NCI-H524 (cell line): ENCODE measurements at regions not wholly inside any gene's neighbourhood (a gene's known extent, or its start where the extent isn't known, plus 50 kb on each side); places are given as distances from the start of the nearest gene placed in this dataset.
"Not testable (repeated sequence)": the region's sequence is repeated elsewhere in the genome, so short reads cannot be mapped to it uniquely, and the experiment has no call there.

ENCODE experiments used
- DNase-seq, 2 experiments: peaks; one replicate each; lab custom pipeline; 2025; lab: John Stamatoyannopoulos, UW

GRCh38 chr1:149157409-149157808, 54.1 kb upstream of the NBPF9 start:
- DNase-seq: not testable (repeated sequence)

DNA sequence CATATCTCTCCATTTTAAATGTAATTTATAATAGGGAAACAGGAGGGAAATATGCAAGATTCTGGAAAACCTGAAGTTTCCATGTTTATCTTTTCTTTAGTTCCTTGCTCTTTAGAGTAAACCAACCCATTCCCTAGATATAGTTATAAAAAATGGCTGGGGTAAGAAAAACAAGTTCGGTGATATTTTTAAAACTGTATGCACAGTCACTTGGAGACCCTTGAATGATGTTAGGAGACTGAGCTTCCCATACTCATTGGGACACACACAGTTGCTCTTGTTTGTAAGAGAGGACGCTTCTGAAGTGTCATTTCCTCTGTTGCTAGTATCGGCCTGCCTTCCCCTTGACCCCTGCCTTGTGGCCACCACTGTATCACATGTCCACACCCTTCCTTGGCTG, 55.0 kb upstream of the NBPF9 start:
- not testable (repeated sequence) for DNase-seq

DNA sequence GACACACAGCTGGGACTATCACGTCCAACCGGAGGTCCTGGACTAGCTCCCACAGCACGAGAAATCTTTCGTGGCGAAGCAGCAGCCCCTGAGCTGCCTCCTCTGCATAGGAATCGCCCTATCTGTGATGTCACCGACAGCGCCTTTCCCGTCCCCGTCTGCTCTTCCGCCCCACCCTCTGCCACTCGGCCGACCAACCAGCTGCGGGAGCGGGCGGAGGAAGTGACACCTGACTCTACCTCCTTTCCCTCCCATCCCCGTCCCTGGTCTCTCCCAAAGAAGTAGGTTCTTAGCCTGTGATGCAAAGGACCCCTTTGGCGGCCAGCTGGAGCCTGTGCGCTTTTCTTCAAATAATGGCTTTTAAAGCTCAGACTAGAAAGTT, 59.7 kb upstream of the NBPF9 start:
- DNase-seq: not testable (repeated sequence)

GRCh38 chr1:149174765-149175164, 71.4 kb upstream of the NBPF9 start:
- not testable (repeated sequence) for DNase-seq

GRCh38 chr1:149175812-149176211, 72.5 kb upstream of the NBPF9 start:
- DNase-seq: not testable (repeated sequence)

DNA sequence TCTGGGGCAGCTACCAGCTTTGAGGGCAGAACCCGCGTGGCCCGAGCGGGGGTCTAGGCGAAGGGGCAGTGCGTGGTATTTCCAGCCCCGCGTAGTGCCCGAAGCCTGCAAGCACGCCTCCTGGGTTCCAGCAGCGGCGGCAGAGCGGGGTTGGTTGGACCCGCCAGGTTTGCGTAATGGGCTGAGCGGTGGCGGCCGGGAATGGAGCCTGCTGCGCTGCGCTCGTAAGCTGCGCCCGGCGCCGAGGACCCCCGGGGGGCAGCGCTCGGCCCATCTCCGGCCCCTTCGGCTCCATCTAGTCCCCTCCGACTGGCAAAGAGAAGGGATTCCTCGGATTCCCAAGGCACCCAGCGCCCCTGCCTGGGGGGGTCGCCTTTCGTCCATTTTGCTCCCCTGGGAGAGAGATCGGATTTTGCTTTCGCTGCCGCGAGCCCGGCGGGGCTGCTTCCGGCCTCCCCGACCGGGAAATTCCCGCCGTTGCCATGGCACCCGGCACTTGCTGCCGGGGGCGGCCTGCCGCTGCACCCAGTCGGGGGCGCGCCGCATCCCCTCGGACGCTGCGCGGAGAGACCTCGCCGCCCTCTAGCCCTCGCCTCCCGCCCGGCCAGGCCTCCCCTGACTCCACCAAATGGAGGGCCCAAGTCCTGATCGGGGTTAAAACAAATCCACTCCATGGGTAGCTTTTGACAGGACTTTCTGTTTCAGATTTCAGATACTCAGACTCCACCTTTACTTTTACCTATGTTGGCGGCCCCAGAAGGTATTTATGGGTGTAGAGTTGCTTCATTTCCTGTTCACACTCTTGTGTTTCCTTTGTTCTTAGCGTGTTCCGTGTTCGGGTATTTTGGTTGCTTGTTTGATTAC, 73.3 kb upstream of the NBPF9 start:
- peak in 1 of 2 experiments; percentile 31 for DNase-seq

- not testable (repeated sequence) for DNase-seq
Measured at GRCh38 chr1:149190742-149191141, 87.4 kb upstream of the NBPF9 start.

DNA sequence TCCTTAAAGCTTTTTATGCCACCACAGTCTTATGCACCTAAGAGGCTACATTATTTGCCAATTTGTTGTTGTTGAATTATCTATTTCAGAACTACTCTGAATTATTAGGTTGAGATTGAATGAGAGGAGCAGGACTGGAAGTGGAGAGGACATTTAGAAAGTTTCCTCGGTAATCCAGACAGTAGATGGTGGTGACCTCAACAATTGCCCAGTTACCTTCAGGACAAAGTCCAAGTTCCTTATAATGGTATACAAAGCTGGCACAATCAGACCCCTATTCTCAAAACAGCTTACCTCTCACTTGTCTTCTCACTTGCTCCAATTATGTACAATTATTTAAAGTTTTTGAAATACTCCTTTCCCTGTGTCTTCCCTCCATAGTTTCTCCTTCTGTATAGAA, 93.3 kb upstream of the NBPF9 start:
- DNase-seq: not testable (repeated sequence)

- DNase-seq: not testable (repeated sequence)
Measured at GRCh38 chr1:149200567-149200966, 97.2 kb upstream of the NBPF9 start.

DNA sequence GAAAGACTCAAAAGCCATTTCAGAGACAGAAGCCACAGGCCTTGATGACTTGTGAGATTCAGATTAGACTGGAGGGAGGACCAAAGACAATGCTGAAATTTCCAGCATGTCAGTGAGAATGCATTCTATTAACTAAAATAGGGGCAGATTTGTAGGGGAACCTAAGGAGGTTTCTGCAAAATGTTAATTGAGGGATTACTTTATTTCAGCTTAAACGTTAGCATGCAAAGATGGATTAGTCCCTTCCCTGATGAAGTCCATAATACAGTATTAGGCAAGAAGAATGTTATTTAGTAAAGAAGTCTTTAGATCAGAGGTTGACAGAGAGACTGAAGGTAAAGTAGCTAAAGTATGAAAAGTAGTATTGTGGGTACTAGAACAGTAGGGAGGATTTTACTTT, 98.9 kb upstream of the NBPF9 start:
- DNase-seq: not testable (repeated sequence)

DNA sequence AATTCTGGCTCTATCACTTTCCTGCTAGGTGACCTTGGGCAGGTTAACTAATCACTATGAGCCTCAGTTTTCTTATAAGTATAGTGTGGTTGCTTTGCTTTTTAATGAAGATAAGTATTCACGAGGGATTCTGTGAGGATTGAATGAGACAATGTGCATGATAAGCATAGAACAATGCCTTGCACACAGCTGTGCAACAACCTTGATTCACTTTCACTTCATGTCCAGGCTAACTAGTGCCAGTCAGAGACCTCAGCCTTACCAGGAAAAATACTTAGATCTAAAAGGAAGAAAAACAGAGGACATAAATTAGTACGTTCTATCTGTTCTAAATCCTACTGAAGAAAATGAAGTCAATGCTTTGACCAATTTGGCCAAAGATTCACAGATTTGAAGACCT, 101.0 kb upstream of the NBPF9 start:
- not testable (repeated sequence) for DNase-seq

GRCh38 chr1:149208836-149209235, 105.5 kb upstream of the NBPF9 start:
- not testable (repeated sequence) for DNase-seq

DNA sequence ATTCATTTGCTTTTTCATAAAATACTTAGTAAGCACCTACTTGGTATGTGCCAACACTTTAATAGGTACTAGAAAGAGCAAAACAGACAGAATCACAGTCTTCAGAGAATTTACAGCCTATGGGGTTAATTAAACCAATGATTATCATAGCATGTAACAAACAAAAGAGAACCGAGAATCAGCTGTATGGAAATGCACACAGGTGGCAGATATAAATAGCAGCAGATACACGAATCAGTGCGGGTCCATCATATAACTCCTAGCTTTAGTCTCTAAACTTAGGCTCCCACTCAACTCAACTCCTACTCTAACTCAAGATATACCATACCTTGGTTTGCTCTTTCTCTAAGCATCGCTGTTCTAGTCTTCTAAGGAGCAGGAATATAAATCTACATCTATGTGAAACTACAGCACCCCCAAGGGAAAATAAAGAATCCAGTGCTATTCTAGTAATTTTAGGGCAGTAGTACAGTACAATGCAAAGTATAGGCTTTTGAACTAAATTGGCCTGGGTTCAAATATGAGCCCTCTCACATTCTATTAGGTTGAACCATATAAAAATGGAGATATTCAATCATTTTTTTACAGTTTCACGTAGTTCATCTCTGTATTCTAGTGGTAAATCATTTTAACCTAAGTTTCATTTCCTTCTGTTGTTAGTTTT, 108.5 kb upstream of the NBPF9 start:
- DNase-seq: not testable (repeated sequence)

GRCh38 chr1:149212946-149213345, 109.6 kb upstream of the NBPF9 start:
- not testable (repeated sequence) for DNase-seq

GRCh38 chr1:149213673-149214072, 110.3 kb upstream of the NBPF9 start:
- DNase-seq: not testable (repeated sequence)

GRCh38 chr1:149218080-149218988, 115.0 kb upstream of the NBPF9 start:
- DNase-seq: not testable (repeated sequence)

DNA sequence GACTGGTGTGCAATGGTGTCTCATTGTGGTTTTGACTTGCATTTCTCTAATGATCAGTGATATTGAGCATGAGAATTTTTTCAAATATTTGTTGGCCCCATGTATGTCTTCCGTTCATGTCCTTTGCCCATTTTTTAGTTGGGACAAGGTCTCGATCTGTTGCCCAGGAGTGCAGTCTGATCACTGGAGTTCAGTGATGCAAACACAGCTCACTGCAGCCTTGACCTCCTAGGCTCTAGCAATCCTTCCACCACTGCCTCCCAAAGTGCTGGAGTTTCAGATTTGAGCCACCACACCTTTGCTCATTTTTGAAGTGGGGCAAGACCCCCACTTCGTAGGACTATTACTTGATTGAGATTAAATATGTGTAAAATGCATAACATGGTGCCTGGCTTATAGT, 116.2 kb upstream of the NBPF9 start:
- DNase-seq: not testable (repeated sequence)

DNA sequence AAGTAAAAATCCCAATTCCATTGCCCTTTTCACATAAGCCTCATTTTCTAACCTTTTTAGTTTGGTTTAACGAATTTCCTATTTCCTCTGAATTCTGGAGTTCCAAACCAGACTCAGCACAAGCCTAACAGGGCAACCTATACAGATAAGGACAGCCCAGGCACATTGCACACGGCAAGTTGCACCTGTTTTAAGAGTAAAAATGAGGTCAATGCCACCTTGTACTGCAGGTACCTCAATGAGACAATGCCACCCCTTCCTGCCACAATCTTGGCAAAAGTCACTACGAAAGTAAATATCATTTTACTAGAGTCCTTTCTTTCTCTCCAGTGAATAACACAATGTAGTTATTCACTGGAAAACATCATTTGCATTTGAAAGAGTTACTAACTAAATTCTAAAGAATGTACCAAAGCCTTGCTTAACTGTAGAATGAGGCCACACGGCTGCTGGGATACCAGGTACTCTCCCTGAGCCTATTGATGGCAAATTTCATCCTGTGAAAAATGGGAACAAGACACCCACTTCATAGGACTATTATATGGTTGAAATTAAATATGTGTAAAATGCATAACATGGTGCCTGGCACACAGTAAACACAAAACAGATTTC, 117.2 kb upstream of the NBPF9 start:
- not testable (repeated sequence) for DNase-seq

- DNase-seq: not testable (repeated sequence)
Measured at GRCh38 chr1:149227933-149228665, 124.7 kb upstream of the NBPF9 start.

GRCh38 chr1:149228672-149229585, 125.6 kb upstream of the NBPF9 start:
- not testable (repeated sequence) for DNase-seq
